Pancreas (tissue), 10 donors: ENCODE measurements at regions not wholly inside any gene's neighbourhood (a gene's known extent, or its start where the extent isn't known, plus 50 kb on each side); places are given as distances from the start of the nearest gene placed in this dataset.

Source experiments
- ATAC-seq, 4 donors: fragments of 200-7000 bp; cut with Tn5 transposase; one replicate each; pipeline versions ENCODE4 v1.8.0 to v1.9.1; 2020; ENCODE audit warnings: mild to moderate bottlenecking in 4 of 4, moderate library complexity in 4 of 4
- DNase-seq, 6 donors: peaks; one replicate each; pipeline ENCODE4 v3.0.0-alpha.2; 2020
- FAIRE-seq: peaks from 2 replicates; lab custom pipeline; 2012; peaks lifted over from hg19 to GRCh38; lab: Jason Lieb, UNC
- H3K27ac ChIP-seq, 4 donors: fragments of 200-600 bp; sonication (generic); 1 replicate in 3 of 4; 2 replicates in 1 of 4; pipeline versions ENCODE4 v1.5.0 to v1.8.0; 2020
- H3K27me3 ChIP-seq, 4 donors: fragments of 200-600 bp; one replicate each; pipeline ENCODE4 v1.8.0; 2021
- H3K36me3 ChIP-seq, 3 donors: fragments of 200-600 bp; sonication (generic) in 1 of 3; one replicate each; pipeline versions ENCODE4 v1.5.0 to v1.8.0; 2020 to 2021
- H3K4me1 ChIP-seq, 3 donors: fragments of 200-600 bp; one replicate each; pipeline ENCODE4 v1.8.0; 2021
- H3K4me3 ChIP-seq, 4 donors: fragments of 200-600 bp; sonication (generic) in 2 of 4; one replicate each; pipeline versions ENCODE4 v1.5.0 to v1.8.0; 2020 to 2021
- H3K9me3 ChIP-seq, 4 donors: fragments of 200-600 bp; one replicate each; pipeline ENCODE4 v1.8.0; 2021
- CTCF ChIP-seq, 4 donors: fragments of 200-600 bp; sonication (generic) in 3 of 4; IDR thresholded peaks; one replicate each; pipeline versions ENCODE4 v1.5.0 to v1.8.0; 2021; ENCODE audit warnings: antibody characterized with exemption in 4 of 4
- WGBS, 2 donors: extraction: QIAGEN DNeasy Blood & Tissue Kit; methylation state at CpG; one replicate each; pipeline ENCODE4 v1.1.7; 2013; 5-methylcytosine and 5-hydroxymethylcytosine counted together
- intact Hi-C, 3 donors: fragments of 100-400 bp; cut with DNase I; formaldehyde crosslinking; loops; one replicate each; pipeline versions ENCODE4 v1.11.1 to v1.14.2; 2022
- donor health status: healthy with polysubstance abuse.
- donor health status: DM: no; HTN: no; CAD: no; lungs with moderate emphysema.
- donor health status: DM: no; HTN: no; CAD: no.
- donor health status: control.
- donor health status: control.
- donor health status: Bipolar disorder and iron deficiency.
- donor health status: DM: yes; HTN: yes; CAD: no.
- donor health status: DM: no; HTN: no; CAD: no.
- donor health status: DM: no; HTN: no; CAD: no.
- donor health status: DM: yes; HTN: yes; CAD: no.

- Histone ChIP-seq H3K27ac (no peak overlapping the region), H3K9me3 (no peaks in the 10 kb centered on the region), H3K4me3 (no peak overlapping the region), H3K36me3 (no peaks in the 10 kb centered on the region), H3K4me1 (no peaks in the 10 kb centered on the region), H3K27me3 (no peaks in the 10 kb centered on the region)
- 68% methylated on average over 4 of the region's 4 CpGs for WGBS, 2 donors
- no peak for ATAC-seq
- intact Hi-C loops: no loop called here
- no peak for FAIRE-seq
- no peak for DNase-seq
- TF ChIP-seq CTCF (IDR thresholded peaks at IDR 0.05): no peak
Measured at GRCh38 chr6:147870506-147871110, 362.1 kb downstream of the SAMD5 start.

GRCh38 chr6:147872002-147872401 is 363.5 kb downstream of the SAMD5 start:
- no peak for DNase-seq
- no peak for TF ChIP-seq CTCF (IDR thresholded peaks at IDR 0.05)
- Histone ChIP-seq H3K27me3 (no peaks in the 10 kb centered on the region), H3K9me3 (no peaks in the 10 kb centered on the region), H3K4me1 (no peaks in the 10 kb centered on the region), H3K27ac (no peak overlapping the region), H3K36me3 (no peaks in the 10 kb centered on the region), H3K4me3 (no peak overlapping the region)
- ATAC-seq: no peak
- no peak for FAIRE-seq
- WGBS, 2 donors: 54 to 78% methylated on average over 1 of the region's 1 CpG
- intact Hi-C loops: no loop called here

GRCh38 chr6:147873816-147874215 is 365.3 kb downstream of the SAMD5 start:
- H3K27me3 ChIP-seq: no peaks in the 10 kb centered on the region
- TF ChIP-seq CTCF (IDR thresholded peaks at IDR 0.05): no peak
- H3K4me1 ChIP-seq: no peaks in the 10 kb centered on the region
- H3K4me3 ChIP-seq: no peak overlapping the region
- no peaks in the 10 kb centered on the region for H3K36me3 ChIP-seq
- no peak for FAIRE-seq
- H3K27ac ChIP-seq: no peak overlapping the region
- no peak for DNase-seq
- no peak for ATAC-seq
- H3K9me3 ChIP-seq: no peaks in the 10 kb centered on the region
- intact Hi-C loops: no loop called here

- no peak for ATAC-seq
- H3K27me3 ChIP-seq: no peaks in the 10 kb centered on the region
- intact Hi-C loops: no loop called here
- 61 to 62% methylated on average over 6 of the region's 6 CpGs for WGBS, 2 donors
- no peaks in the 10 kb centered on the region for H3K4me1 ChIP-seq
- H3K27ac ChIP-seq: no peak overlapping the region
- no peak for FAIRE-seq
- no peak overlapping the region for H3K4me3 ChIP-seq
- H3K9me3 ChIP-seq: no peaks in the 10 kb centered on the region
- no peak for DNase-seq
- no peak for TF ChIP-seq CTCF (IDR thresholded peaks at IDR 0.05)
- H3K36me3 ChIP-seq: no peaks in the 10 kb centered on the region
Measured at GRCh38 chr6:147874322-147874721, 365.8 kb downstream of the SAMD5 start.

- FAIRE-seq: no peak
- no peaks in the 10 kb centered on the region for H3K27me3 ChIP-seq
- intact Hi-C loops: no loop called here
- no peak for TF ChIP-seq CTCF (IDR thresholded peaks at IDR 0.05)
- H3K4me3 ChIP-seq: no peak overlapping the region
- H3K9me3 ChIP-seq: no peaks in the 10 kb centered on the region
- no peaks in the 10 kb centered on the region for H3K4me1 ChIP-seq
- no peaks in the 10 kb centered on the region for H3K36me3 ChIP-seq
- ATAC-seq: no peak
- no peak for DNase-seq
- WGBS, 2 donors: 80 to 84% methylated on average over 9 of the region's 9 CpGs
- H3K27ac ChIP-seq: no peak overlapping the region
Measured at GRCh38 chr6:147879031-147879580, 370.6 kb downstream of the SAMD5 start.
